ENCODE measurements at regions not wholly inside any gene's neighbourhood (a gene's known extent, or its start where the extent isn't known, plus 50 kb on each side); places are given as distances from the start of the nearest gene placed in this dataset.

GRCh38 chr2:3000125-3000524 lies 377.5 kb downstream of the EIPR1 start:
- no peak overlapping the region for H3K4me3 ChIP-seq
- no peak for TF ChIP-seq POLR2AphosphoS5 (IDR thresholded peaks at IDR 0.05)
- TF ChIP-seq POLR2A (IDR thresholded peaks at IDR 0.05): no peak
- no peak for TF ChIP-seq CTCF (IDR thresholded peaks at IDR 0.05 in 8 of 11, conservative IDR thresholded peaks at IDR 0.05 in 3 of 11)
- H3K27me3 ChIP-seq (replicated peaks in 1 of 7): peaks cover 0 to 3% (median 0%) of the 10 kb centered on the region in 7 donors
- peaks cover 0 to 5% (median 0%) of the 10 kb centered on the region in 6 donors for H3K4me1 ChIP-seq
- intact Hi-C loops (cut with DNase I; ENCODE audit: low total_unique reads): loop anchor here (10.0 kb wide), 1 partner anchor 305 kb away; no protein-coding TSS in a partner anchor
- no peak for DNase-seq
- no peaks in the 10 kb centered on the region for H3K36me3 ChIP-seq
- 79 to 85% (median 83%) methylated on average over 8 of the region's 8 CpGs for WGBS, 5 donors
- H3K27ac ChIP-seq: no peak overlapping the region
- H3K9me3 ChIP-seq: no peaks in the 10 kb centered on the region

GRCh38 chr2:2998971-2999370 lies 378.6 kb downstream of the EIPR1 start:
- 77 to 88% (median 81%) methylated on average over 9 of the region's 9 CpGs for WGBS, 5 donors
- H3K27ac ChIP-seq: no peak overlapping the region
- no peak overlapping the region for H3K4me3 ChIP-seq
- H3K27me3 ChIP-seq (replicated peaks in 1 of 7): peaks cover 0 to 3% (median 0%) of the 10 kb centered on the region in 7 donors
- intact Hi-C loops (cut with DNase I; ENCODE audit: low total_unique reads): no loop called here
- no peaks in the 10 kb centered on the region for H3K9me3 ChIP-seq
- no peaks in the 10 kb centered on the region for H3K36me3 ChIP-seq
- no peak for DNase-seq
- TF ChIP-seq POLR2AphosphoS5 (IDR thresholded peaks at IDR 0.05): no peak
- TF ChIP-seq POLR2A (IDR thresholded peaks at IDR 0.05): no peak
- no peak for TF ChIP-seq CTCF (IDR thresholded peaks at IDR 0.05 in 8 of 11, conservative IDR thresholded peaks at IDR 0.05 in 3 of 11)
- H3K4me1 ChIP-seq: peaks cover 0 to 5% (median 0%) of the 10 kb centered on the region in 6 donors

GRCh38 chr2:2993172-2993692 lies 384.4 kb downstream of the EIPR1 start:
- no peak for DNase-seq

GRCh38 chr2:2992634-2993033 lies 385.0 kb downstream of the EIPR1 start:
- H3K4me3 ChIP-seq: no peak overlapping the region
- TF ChIP-seq CTCF (IDR thresholded peaks at IDR 0.05 in 8 of 11, conservative IDR thresholded peaks at IDR 0.05 in 3 of 11) (no peak), POLR2AphosphoS5 (IDR thresholded peaks at IDR 0.05) (no peak), POLR2A (IDR thresholded peaks at IDR 0.05) (no peak)
- 12 to 18% (median 16%) methylated on average over 3 of the region's 3 CpGs for WGBS, 5 donors
- DNase-seq: no peak
- peaks cover 0 to 20% (median 7%) of the 10 kb centered on the region in 8 donors for H3K9me3 ChIP-seq
- no peaks in the 10 kb centered on the region for H3K36me3 ChIP-seq
- H3K27ac ChIP-seq: no peak overlapping the region
- no peaks in the 10 kb centered on the region for H3K4me1 ChIP-seq
- intact Hi-C loops (cut with DNase I; ENCODE audit: low total_unique reads): no loop called here
- no peaks in the 10 kb centered on the region for H3K27me3 ChIP-seq (replicated peaks in 1 of 7)

More at GRCh38 chr2:2993172-2993692, 384.4 kb downstream of the EIPR1 start:
- Histone ChIP-seq H3K4me3 (no peak overlapping the region), H3K4me1 (no peaks in the 10 kb centered on the region), H3K27ac (no peak overlapping the region), H3K9me3 (peaks cover 0 to 16% (median 3%) of the 10 kb centered on the region in 8 donors), H3K36me3 (no peaks in the 10 kb centered on the region), H3K27me3 (replicated peaks in 1 of 7) (no peaks in the 10 kb centered on the region)
- intact Hi-C loops (cut with DNase I; ENCODE audit: low total_unique reads): no loop called here
- TF ChIP-seq POLR2A (IDR thresholded peaks at IDR 0.05): no peak
- TF ChIP-seq CTCF (IDR thresholded peaks at IDR 0.05 in 8 of 11, conservative IDR thresholded peaks at IDR 0.05 in 3 of 11): no peak
- no peak for TF ChIP-seq POLR2AphosphoS5 (IDR thresholded peaks at IDR 0.05)
- 80 to 87% (median 86%) methylated on average over 9 of the region's 9 CpGs for whole genome bisulfite sequencing, 5 donors

Data from spleen (tissue), 11 donors.